Spleen (tissue), 11 donors: ENCODE measurements at regions not wholly inside any gene's neighbourhood (a gene's known extent, or its start where the extent isn't known, plus 50 kb on each side); places are given as distances from the start of the nearest gene placed in this dataset.
"Not testable (repeated sequence)": the region's sequence is repeated elsewhere in the genome, so short reads cannot be mapped to it uniquely, and the experiment has no call there.

ENCODE experiments used
- DNase-seq: peaks from one replicate; pipeline ENCODE4 v3.0.0-alpha.2; 2020
- H3K27ac ChIP-seq, 8 donors: fragments of 200-600 bp; sonication (generic) in 7 of 8; 1 replicate in 4 of 8; 2 replicates in 4 of 8; pipeline versions ENCODE4 v1.5.0 to v1.8.0; 2016 to 2021; ENCODE audit warnings: inconsistent platforms in 4 of 8, mild to moderate bottlenecking in 4 of 8, moderate library complexity in 1 of 8
- H3K27me3 ChIP-seq, 7 donors: fragments of 200-600 bp; sonication (generic) in 6 of 7; replicated peaks in 1 of 7; 1 replicate in 4 of 7; 2 replicates in 3 of 7; pipeline versions ENCODE4 v1.5.0 to v1.8.0; 2016 to 2021; ENCODE audit warnings: inconsistent platforms in 3 of 7, mild to moderate bottlenecking in 1 of 7
- H3K36me3 ChIP-seq, 6 donors: fragments of 200-600 bp; sonication (generic) in 5 of 6; 1 replicate in 4 of 6; 2 replicates in 2 of 6; pipeline versions ENCODE4 v1.5.0 to v1.8.0; 2016 to 2021; ENCODE audit warnings: inconsistent platforms in 2 of 6
- H3K4me1 ChIP-seq, 6 donors: fragments of 200-600 bp; sonication (generic) in 5 of 6; 1 replicate in 3 of 6; 2 replicates in 3 of 6; pipeline versions ENCODE4 v1.5.0 to v1.8.0; 2016 to 2021; ENCODE audit warnings: inconsistent platforms in 3 of 6
- H3K4me3 ChIP-seq, 8 donors: fragments of 200-600 bp; sonication (generic) in 7 of 8; 1 replicate in 4 of 8; 2 replicates in 4 of 8; pipeline versions ENCODE4 v1.5.0 to v1.8.0; 2016 to 2021; ENCODE audit warnings: inconsistent platforms in 4 of 8, mild to moderate bottlenecking in 4 of 8, moderate library complexity in 2 of 8
- H3K9me3 ChIP-seq, 8 donors: fragments of 200-600 bp; sonication (generic) in 7 of 8; 1 replicate in 4 of 8; 2 replicates in 4 of 8; pipeline versions ENCODE4 v1.5.0 to v1.8.0; 2016 to 2021; ENCODE audit warnings: inconsistent platforms in 4 of 8
- POLR2A ChIP-seq, 3 donors: fragments of 450-650 bp; IDR thresholded peaks; one replicate each; pipeline ENCODE4 v1.5.1; 2017; ENCODE audit warnings: antibody characterized with exemption in 3 of 3, mild to moderate bottlenecking in 1 of 3
- POLR2AphosphoS5 ChIP-seq, 3 donors: sonication (generic); formaldehyde crosslinking; IDR thresholded peaks; one replicate each; pipeline ENCODE4 v1.5.1; 2017; ENCODE audit warnings: antibody characterized with exemption in 3 of 3
- WGBS, 5 donors: extraction: QIAGEN DNeasy Blood & Tissue Kit in 3 of 5; methylation state at CpG; one replicate each; pipeline versions ENCODE4 v1.1.5 to v1.1.7; 2013 to 2018; 5-methylcytosine and 5-hydroxymethylcytosine counted together
- intact Hi-C: fragments of 100-400 bp; cut with DNase I; formaldehyde crosslinking; loops from one replicate; pipeline ENCODE4 v1.15.0; 2023; ENCODE audit warnings: low total_unique reads
- TF ChIP-seq, protein P1 (sequence below), 11 experiments: fragments of 200-600 bp in 7 of 11; fragments of 450-650 bp in 4 of 11; sonication (generic) in 4 of 11; IDR thresholded peaks in 8 of 11; conservative IDR thresholded peaks in 3 of 11; 1 replicate in 7 of 11; 2 replicates in 4 of 11; pipeline versions ENCODE4 v1.4.0 to v1.8.0; 2016 to 2021; ENCODE audit warnings: antibody characterized with exemption in 11 of 11, inconsistent platforms in 4 of 11, mild to moderate bottlenecking in 1 of 11
- donor health status: healthy with polysubstance abuse.
- donor health status: DM: no; HTN: no; CAD: no; lungs with moderate emphysema.
- donor health status: DM: no; HTN: no; CAD: no.
- donor health status: Bipolar disorder and iron deficiency.
- donor health status: healthy.
- donor health status: DM: no; HTN: no; CAD: no.
- donor health status: DM: yes; HTN: yes; CAD: no.

DNA sequence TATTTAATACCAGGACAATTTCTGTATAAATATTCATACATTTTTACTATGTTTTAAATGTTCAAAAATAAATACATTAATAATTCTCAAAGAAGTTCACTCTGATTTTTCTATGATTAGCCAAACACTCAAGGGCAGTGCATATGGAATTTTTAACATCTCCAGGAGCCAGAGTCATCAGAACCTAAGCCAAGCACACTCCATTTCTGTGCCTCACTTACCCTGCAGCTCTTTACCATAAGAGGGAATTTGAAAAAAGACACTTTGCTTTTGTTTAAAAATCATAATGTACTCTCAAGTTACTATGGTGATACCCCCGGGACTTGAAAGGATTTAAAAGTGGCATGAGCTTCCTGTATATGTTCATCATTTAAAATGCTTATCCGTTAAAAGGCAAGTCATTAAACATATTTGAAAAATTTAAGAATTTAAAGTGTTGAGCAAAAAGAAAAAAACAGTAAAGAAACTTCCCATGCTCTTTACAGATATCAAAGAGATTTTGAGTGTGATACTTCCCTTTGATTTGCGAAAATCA is 747.4 kb upstream of the NECTIN3 start:
- H3K4me3 ChIP-seq: no peak overlapping the region
- 52 to 60% (median 56%) methylated on average over 3 of the region's 3 CpGs for WGBS, 5 donors
- H3K4me1 ChIP-seq: no peaks in the 10 kb centered on the region
- H3K9me3 ChIP-seq: no peaks in the 10 kb centered on the region
- H3K27ac ChIP-seq: no peak overlapping the region
- DNase-seq: no peak
- intact Hi-C loops: no loop called here
- H3K27me3 ChIP-seq: no peaks in the 10 kb centered on the region
- no peaks in the 10 kb centered on the region for H3K36me3 ChIP-seq
- TF ChIP-seq, protein P1, sequence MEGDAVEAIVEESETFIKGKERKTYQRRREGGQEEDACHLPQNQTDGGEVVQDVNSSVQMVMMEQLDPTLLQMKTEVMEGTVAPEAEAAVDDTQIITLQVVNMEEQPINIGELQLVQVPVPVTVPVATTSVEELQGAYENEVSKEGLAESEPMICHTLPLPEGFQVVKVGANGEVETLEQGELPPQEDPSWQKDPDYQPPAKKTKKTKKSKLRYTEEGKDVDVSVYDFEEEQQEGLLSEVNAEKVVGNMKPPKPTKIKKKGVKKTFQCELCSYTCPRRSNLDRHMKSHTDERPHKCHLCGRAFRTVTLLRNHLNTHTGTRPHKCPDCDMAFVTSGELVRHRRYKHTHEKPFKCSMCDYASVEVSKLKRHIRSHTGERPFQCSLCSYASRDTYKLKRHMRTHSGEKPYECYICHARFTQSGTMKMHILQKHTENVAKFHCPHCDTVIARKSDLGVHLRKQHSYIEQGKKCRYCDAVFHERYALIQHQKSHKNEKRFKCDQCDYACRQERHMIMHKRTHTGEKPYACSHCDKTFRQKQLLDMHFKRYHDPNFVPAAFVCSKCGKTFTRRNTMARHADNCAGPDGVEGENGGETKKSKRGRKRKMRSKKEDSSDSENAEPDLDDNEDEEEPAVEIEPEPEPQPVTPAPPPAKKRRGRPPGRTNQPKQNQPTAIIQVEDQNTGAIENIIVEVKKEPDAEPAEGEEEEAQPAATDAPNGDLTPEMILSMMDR (IDR thresholded peaks at IDR 0.05 in 8 of 11, conservative IDR thresholded peaks at IDR 0.05 in 3 of 11): no peak
- TF ChIP-seq POLR2AphosphoS5 (IDR thresholded peaks at IDR 0.05) (no peak), POLR2A (IDR thresholded peaks at IDR 0.05) (no peak)

DNA sequence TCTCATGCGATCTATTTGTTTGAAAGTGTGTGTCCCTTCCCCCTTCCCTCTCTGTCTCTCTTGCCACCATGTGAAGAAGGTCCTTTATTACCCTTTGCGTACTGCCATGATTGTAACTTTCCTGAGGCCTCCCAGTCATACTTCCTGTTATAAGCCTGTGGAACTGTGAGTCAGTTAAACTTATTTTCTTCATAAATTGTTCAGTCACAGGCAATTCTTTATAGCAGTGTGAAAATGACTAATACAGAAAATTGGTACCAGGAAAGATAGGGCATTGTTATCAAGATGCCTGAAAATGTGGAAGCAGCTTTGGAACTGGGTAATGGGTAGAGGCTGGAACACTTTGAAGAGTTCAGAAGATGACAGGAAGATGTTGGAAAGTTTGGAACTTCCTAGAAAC is 743.7 kb upstream of the NECTIN3 start:
- no peaks in the 10 kb centered on the region for H3K36me3 ChIP-seq
- H3K4me1 ChIP-seq: no peaks in the 10 kb centered on the region
- no peaks in the 10 kb centered on the region for H3K27me3 ChIP-seq
- no peak overlapping the region for H3K4me3 ChIP-seq
- H3K9me3 ChIP-seq: peaks cover 0 to 9% (median 0%) of the 10 kb centered on the region in 8 donors
- no peak overlapping the region for H3K27ac ChIP-seq
- intact Hi-C loops: no loop called here
- TF ChIP-seq, protein P1 (IDR thresholded peaks at IDR 0.05 in 8 of 11, conservative IDR thresholded peaks at IDR 0.05 in 3 of 11): no peak
- TF ChIP-seq POLR2A (IDR thresholded peaks at IDR 0.05) (no peak), POLR2AphosphoS5 (IDR thresholded peaks at IDR 0.05) (no peak)
- 80 to 91% (median 88%) methylated on average over 2 of the region's 2 CpGs for WGBS, 5 donors
- no peak for DNase-seq

DNA sequence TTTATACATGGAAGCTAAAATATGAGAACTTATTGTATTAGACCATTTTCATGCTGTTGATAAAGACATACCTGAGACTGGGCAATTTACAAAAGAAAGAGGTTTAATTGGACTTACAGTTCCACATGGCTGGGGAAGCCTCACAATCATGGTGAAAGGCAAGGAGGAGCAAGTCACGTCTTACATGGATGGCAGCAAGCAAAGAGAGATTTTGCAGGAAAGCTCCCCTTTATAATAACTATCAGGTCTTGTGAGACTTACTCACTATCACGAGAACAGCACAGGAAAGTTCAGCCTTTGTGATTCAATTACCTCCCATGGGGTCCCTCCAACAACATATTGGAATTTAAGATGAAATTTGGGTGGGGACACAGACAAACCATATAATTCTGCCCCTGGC is 740.1 kb upstream of the NECTIN3 start:
- H3K9me3 ChIP-seq, H3K27ac ChIP-seq, H3K36me3 ChIP-seq, H3K4me1 ChIP-seq, H3K27me3 ChIP-seq, DNase-seq, H3K4me3 ChIP-seq, intact Hi-C loops: not testable (repeated sequence)
- 69 to 86% (median 73%) methylated on average over 2 of the region's 2 CpGs for WGBS, 5 donors

DNA sequence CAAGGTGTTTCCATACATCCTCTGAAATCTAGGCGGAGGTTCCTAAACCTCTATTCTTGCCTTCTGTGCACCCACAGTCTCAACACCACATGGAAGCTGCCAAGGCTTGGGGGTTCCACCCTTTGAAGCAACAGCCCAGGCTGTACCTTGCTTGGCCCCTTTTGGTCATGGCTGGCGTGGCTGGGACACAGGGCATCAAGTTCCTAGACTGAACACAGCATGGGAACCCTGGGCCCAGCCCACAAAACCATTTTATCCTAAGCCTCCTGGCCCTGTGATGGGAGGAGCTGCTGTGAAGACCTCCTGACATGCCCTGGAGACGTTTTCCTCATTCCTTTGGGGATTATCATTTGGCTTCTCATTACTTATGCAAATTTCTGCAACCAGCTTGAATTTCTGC is 739.0 kb upstream of the NECTIN3 start:
- H3K4me1 ChIP-seq: no peaks in the 10 kb centered on the region
- peaks cover 0 to 14% (median 0%) of the 10 kb centered on the region in 8 donors for H3K9me3 ChIP-seq
- TF ChIP-seq POLR2AphosphoS5 (IDR thresholded peaks at IDR 0.05): no peak
- no peak for TF ChIP-seq POLR2A (IDR thresholded peaks at IDR 0.05)
- TF ChIP-seq, protein P1 (IDR thresholded peaks at IDR 0.05 in 8 of 11, conservative IDR thresholded peaks at IDR 0.05 in 3 of 11): no peak
- WGBS, 5 donors: 55 to 70% (median 64%) methylated on average over 3 of the region's 3 CpGs
- no peaks in the 10 kb centered on the region for H3K27me3 ChIP-seq
- intact Hi-C loops: no loop called here
- DNase-seq: no peak
- no peak overlapping the region for H3K27ac ChIP-seq
- H3K4me3 ChIP-seq: no peak overlapping the region
- no peaks in the 10 kb centered on the region for H3K36me3 ChIP-seq

DNA sequence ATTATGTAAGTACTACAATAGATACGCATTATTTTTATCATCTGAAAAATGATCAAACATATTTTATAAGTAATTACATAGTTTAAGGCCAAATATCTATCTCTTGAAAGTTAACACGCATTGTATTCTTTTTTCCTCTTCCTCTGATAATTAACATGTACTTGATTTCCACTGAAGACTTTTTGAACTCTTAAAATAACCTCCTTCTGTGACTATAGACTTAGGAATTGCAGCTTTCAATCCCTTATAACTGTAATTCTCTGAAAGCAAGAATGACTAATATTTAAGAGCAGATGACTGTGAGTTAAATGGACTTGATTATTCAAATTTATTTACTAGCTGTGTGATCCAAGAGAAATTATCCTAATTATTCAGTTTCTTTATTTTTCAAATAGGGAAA is 730.6 kb upstream of the NECTIN3 start:
- WGBS, 5 donors: 80 to 93% (median 87%) methylated on average over 2 of the region's 2 CpGs
- Histone ChIP-seq H3K27ac (no peak overlapping the region), H3K27me3 (no peaks in the 10 kb centered on the region), H3K4me1 (no peaks in the 10 kb centered on the region), H3K36me3 (no peaks in the 10 kb centered on the region), H3K9me3 (peaks cover 0 to 9% (median 0%) of the 10 kb centered on the region in 8 donors), H3K4me3 (no peak overlapping the region)
- intact Hi-C loops: no loop called here
- DNase-seq: no peak
- no peak for TF ChIP-seq POLR2A (IDR thresholded peaks at IDR 0.05)
- TF ChIP-seq, protein P1 (IDR thresholded peaks at IDR 0.05 in 8 of 11, conservative IDR thresholded peaks at IDR 0.05 in 3 of 11): no peak
- TF ChIP-seq POLR2AphosphoS5 (IDR thresholded peaks at IDR 0.05): no peak
